ENCODE measurements at regions not wholly inside any gene's neighbourhood (a gene's known extent, or its start where the extent isn't known, plus 50 kb on each side); places are given as distances from the start of the nearest gene placed in this dataset.

DNA sequence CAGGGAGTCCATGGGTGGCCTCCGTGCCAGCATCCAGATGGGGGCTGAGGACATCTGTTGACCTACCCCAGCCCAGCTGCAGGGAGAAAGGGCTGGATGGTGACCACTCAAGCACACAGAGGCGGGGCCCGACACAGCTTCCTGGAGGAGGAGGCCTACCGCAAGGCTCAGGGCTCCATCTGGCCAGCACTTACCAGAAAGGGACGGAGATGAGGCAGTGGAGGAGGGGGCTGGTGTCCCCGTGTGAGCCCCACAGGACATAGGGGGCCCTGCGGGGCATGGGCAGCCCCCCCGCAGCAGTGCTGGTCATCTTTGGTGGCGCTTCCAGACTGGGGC, 147.5 kb upstream of the CIBAR2 start:
- Histone ChIP-seq H3K79me2 (ENCODE audit: insufficient read depth, low read length) (no peaks in the 10 kb centered on the region), H3K36me3 (replicated peaks in 1 of 2; ENCODE audit: control insufficient read depth in 1 of 2, insufficient read depth in 2 of 2, low read length in 2 of 2) (no peaks in the 10 kb centered on the region), H3K9me3 (replicated peaks in 1 of 2; ENCODE audit: control insufficient read depth in 1 of 2, insufficient read depth in 1 of 2, low read length in 2 of 2) (no peaks in the 10 kb centered on the region), H3K27ac (ENCODE audit: low read depth in 1 of 2, low read length in 2 of 2) (no peak overlapping the region), H2AFZ (ENCODE audit: insufficient read depth, low read depth, low read length, poor library complexity, severe bottlenecking) (no peak overlapping the region), H3K4me2 (replicated peaks; ENCODE audit: extremely low read depth, low read length, poor library complexity, severe bottlenecking) (no peak overlapping the region), H3K27me3 (ENCODE audit: control insufficient read depth in 2 of 2, insufficient read depth in 2 of 2, low read length in 2 of 2) (peaks cover 0 to 24% of the 10 kb centered on the region in 2 donors), H3K9ac (ENCODE audit: insufficient read depth, low read length, poor library complexity, severe bottlenecking) (no peak overlapping the region), H3K4me1 (ENCODE audit: control insufficient read depth in 1 of 2, insufficient read depth in 2 of 2, low read length in 2 of 2) (peaks cover 0 to 6% of the 10 kb centered on the region in 2 donors), H3K4me3 (replicated peaks in 1 of 3; ENCODE audit: low read depth in 2 of 3, low read length in 3 of 3) (no peak overlapping the region), H4K20me1 (ENCODE audit: insufficient read depth, low read length) (no peaks in the 10 kb centered on the region)
- Mint-ChIP-seq H3K4me1 (peaks cover 9% of the 10 kb centered on the region), H3K9me3 (peaks cover 0 to 2% (median 0%) of the 10 kb centered on the region in 7 donors), H3K36me3 (no peaks in the 10 kb centered on the region), H3K4me3 (no peak overlapping the region), H3K27me3 (ENCODE audit: low read depth in 3 of 3) (peaks cover 28 to 45% (median 38%) of the 10 kb centered on the region in 3 donors), H3K27ac (no peak overlapping the region)
- WGBS (ENCODE audit: insufficient coverage): 90% methylated on average over 8 of the region's 9 CpGs
- TF ChIP-seq, protein P1, sequence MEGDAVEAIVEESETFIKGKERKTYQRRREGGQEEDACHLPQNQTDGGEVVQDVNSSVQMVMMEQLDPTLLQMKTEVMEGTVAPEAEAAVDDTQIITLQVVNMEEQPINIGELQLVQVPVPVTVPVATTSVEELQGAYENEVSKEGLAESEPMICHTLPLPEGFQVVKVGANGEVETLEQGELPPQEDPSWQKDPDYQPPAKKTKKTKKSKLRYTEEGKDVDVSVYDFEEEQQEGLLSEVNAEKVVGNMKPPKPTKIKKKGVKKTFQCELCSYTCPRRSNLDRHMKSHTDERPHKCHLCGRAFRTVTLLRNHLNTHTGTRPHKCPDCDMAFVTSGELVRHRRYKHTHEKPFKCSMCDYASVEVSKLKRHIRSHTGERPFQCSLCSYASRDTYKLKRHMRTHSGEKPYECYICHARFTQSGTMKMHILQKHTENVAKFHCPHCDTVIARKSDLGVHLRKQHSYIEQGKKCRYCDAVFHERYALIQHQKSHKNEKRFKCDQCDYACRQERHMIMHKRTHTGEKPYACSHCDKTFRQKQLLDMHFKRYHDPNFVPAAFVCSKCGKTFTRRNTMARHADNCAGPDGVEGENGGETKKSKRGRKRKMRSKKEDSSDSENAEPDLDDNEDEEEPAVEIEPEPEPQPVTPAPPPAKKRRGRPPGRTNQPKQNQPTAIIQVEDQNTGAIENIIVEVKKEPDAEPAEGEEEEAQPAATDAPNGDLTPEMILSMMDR (IDR thresholded peaks at IDR 0.05): no peak
- intact Hi-C loops (cut with micrococcal nuclease): no loop called here
- DNase-seq: no peak

DNA sequence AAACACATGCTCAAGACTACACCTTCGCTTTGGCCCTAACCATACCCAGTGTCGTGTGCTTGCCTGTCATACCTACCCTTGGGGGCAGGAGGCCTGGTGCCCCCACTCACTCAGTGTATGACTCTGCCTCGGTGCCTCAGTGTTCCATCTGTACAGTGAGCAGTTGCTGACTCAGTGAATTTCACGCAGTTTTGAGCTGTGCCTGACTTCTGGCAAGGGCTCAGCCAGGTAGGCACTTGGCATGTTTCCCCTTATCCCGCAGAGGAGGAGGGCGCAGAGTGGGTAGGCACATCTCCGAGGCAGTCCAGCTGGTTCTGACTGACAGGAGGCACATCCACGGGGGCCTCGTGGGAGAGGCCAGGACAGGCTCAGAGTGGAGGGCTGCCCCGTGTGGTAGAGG, 148.9 kb upstream of the CIBAR2 start:
- intact Hi-C loops (cut with micrococcal nuclease): no loop called here
- Histone ChIP-seq H3K27ac (ENCODE audit: low read depth in 1 of 2, low read length in 2 of 2) (no peak overlapping the region), H3K27me3 (ENCODE audit: control insufficient read depth in 2 of 2, insufficient read depth in 2 of 2, low read length in 2 of 2) (peaks cover 0 to 24% of the 10 kb centered on the region in 2 donors), H3K4me1 (ENCODE audit: control insufficient read depth in 1 of 2, insufficient read depth in 2 of 2, low read length in 2 of 2) (peaks cover 0 to 6% of the 10 kb centered on the region in 2 donors), H3K9me3 (replicated peaks in 1 of 2; ENCODE audit: control insufficient read depth in 1 of 2, insufficient read depth in 1 of 2, low read length in 2 of 2) (no peaks in the 10 kb centered on the region), H3K79me2 (ENCODE audit: insufficient read depth, low read length) (no peaks in the 10 kb centered on the region), H3K9ac (ENCODE audit: insufficient read depth, low read length, poor library complexity, severe bottlenecking) (no peak overlapping the region), H3K36me3 (replicated peaks in 1 of 2; ENCODE audit: control insufficient read depth in 1 of 2, insufficient read depth in 2 of 2, low read length in 2 of 2) (no peaks in the 10 kb centered on the region), H3K4me2 (replicated peaks; ENCODE audit: extremely low read depth, low read length, poor library complexity, severe bottlenecking) (no peak overlapping the region), H2AFZ (ENCODE audit: insufficient read depth, low read depth, low read length, poor library complexity, severe bottlenecking) (no peak overlapping the region), H3K4me3 (replicated peaks in 1 of 3; ENCODE audit: low read depth in 2 of 3, low read length in 3 of 3) (no peak overlapping the region), H4K20me1 (ENCODE audit: insufficient read depth, low read length) (no peaks in the 10 kb centered on the region)
- Mint-ChIP-seq H3K36me3 (no peaks in the 10 kb centered on the region), H3K9me3 (peaks cover 0 to 2% (median 0%) of the 10 kb centered on the region in 7 donors), H3K27me3 (ENCODE audit: low read depth in 3 of 3) (peaks cover 28 to 45% (median 38%) of the 10 kb centered on the region in 3 donors), H3K4me3 (peak overlapping the region in 1 of 2 donors; percentile 33), H3K4me1 (peaks cover 9% of the 10 kb centered on the region), H3K27ac (no peak overlapping the region)
- TF ChIP-seq, protein P1 (IDR thresholded peaks at IDR 0.05): no peak
- no peak for DNase-seq
- WGBS (ENCODE audit: insufficient coverage): 89% methylated on average over 10 of the region's 10 CpGs

Measured in CD14-positive monocyte (primary cell).